HepG2 (cell line): ENCODE measurements at regions not wholly inside any gene's neighbourhood (a gene's known extent, or its start where the extent isn't known, plus 50 kb on each side); places are given as distances from the start of the nearest gene placed in this dataset.

Experiments used
- CEBPB ChIP-seq: IDR thresholded peaks from 2 replicates; pipeline ENCODE4 v1.6.1; 2011; ENCODE audit warnings: low read depth, low read length, improper control_type of control experiment, borderline replicate concordance
- ETV6 ChIP-seq: sonication (generic); formaldehyde crosslinking; conservative IDR thresholded peaks from 2 replicates; pipeline ENCODE4 v1.4.0; 2020; ENCODE audit warnings: missing genetic modification reagents
- HOXA9 ChIP-seq: sonication (generic); formaldehyde crosslinking; IDR thresholded peaks from 2 replicates; pipeline ENCODE4 v1.8.1; 2022; ENCODE audit warnings: missing genetic modification reagents, mild to moderate bottlenecking, moderate library complexity, borderline replicate concordance
- IRX3 ChIP-seq: sonication (generic); formaldehyde crosslinking; IDR thresholded peaks from 2 replicates; pipeline ENCODE4 v1.8.1; 2023; ENCODE audit warnings: mild to moderate bottlenecking, low read depth, missing genetic modification reagents, borderline replicate concordance
- MXD4 ChIP-seq: IDR thresholded peaks from 2 replicates; pipeline ENCODE4 v1.6.1; 2016; ENCODE audit warnings: mild to moderate bottlenecking, missing biosample characterization, missing genetic modification reagents
- RBM22 ChIP-seq: fragments of 200-400 bp; formaldehyde crosslinking; optimal IDR thresholded peaks from 2 replicates; pipeline ENCODE3; 2017; ENCODE audit warnings: mild to moderate bottlenecking, low read length, moderate library complexity
- ZNF256 ChIP-seq: sonication (generic); formaldehyde crosslinking; conservative IDR thresholded peaks from 2 replicates; pipeline ENCODE4 v1.4.0; 2020; ENCODE audit warnings: missing genetic modification reagents
- ZNF816 ChIP-seq: sonication (generic); formaldehyde crosslinking; IDR thresholded peaks from 2 replicates; pipeline ENCODE4 v1.8.0; 2022; ENCODE audit warnings: missing genetic modification reagents, mild to moderate bottlenecking, borderline replicate concordance
- TF ChIP-seq, protein P1 (sequence below): conservative IDR thresholded peaks from 2 replicates; pipeline ENCODE4 v1.6.1; 2018; ENCODE audit warnings: missing genetic modification reagents

DNA sequence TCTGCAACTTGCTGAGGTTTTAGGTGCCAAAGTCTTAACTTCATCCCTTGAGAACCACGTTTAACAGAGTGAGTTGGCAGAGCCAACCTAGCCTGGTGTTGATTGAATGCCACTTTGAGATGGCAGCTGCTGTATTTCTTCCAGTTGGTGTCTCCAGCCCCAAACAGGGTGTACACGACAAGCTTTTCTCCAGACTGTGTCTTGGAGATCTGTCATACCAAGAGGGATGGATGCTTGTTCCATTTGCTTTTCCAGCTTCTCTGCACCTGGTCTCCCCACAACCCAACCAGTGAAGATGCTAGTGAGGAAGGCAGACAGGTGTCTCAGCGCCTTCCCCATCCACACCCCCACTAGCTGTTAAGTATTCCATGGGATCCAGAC is 141.1 kb upstream of the HS3ST2 start:
- TF ChIP-seq ZNF816 (CRISPR knock-in tag) = no peak
- no peak for TF ChIP-seq IRX3
- no peak for TF ChIP-seq HOXA9 (CRISPR knock-in tag)
- TF ChIP-seq, protein P1, sequence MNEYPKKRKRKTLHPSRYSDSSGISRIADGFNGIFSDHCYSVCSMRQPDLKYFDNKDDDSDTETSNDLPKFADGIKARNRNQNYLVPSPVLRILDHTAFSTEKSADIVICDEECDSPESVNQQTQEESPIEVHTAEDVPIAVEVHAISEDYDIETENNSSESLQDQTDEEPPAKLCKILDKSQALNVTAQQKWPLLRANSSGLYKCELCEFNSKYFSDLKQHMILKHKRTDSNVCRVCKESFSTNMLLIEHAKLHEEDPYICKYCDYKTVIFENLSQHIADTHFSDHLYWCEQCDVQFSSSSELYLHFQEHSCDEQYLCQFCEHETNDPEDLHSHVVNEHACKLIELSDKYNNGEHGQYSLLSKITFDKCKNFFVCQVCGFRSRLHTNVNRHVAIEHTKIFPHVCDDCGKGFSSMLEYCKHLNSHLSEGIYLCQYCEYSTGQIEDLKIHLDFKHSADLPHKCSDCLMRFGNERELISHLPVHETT (CRISPR knock-in tag) = no peak
- no peak for TF ChIP-seq RBM22
- TF ChIP-seq ETV6 (CRISPR knock-in tag) = no peak
- no peak for TF ChIP-seq MXD4 (CRISPR knock-in tag)
- no peak for TF ChIP-seq CEBPB
- no peak for TF ChIP-seq ZNF256
